Keratinocyte (primary cell): ENCODE measurements at regions not wholly inside any gene's neighbourhood (a gene's known extent, or its start where the extent isn't known, plus 50 kb on each side); places are given as distances from the start of the nearest gene placed in this dataset.

Experiments used
- EZH2 ChIP-seq: IDR thresholded peaks from one replicate; pipeline ENCODE4 v1.6.1; 2012; ENCODE audit warnings: inconsistent platforms, mild to moderate bottlenecking, low read length, moderate library complexity
- TF ChIP-seq, protein P1 (sequence below), 3 experiments: IDR thresholded peaks in 1 of 3; conservative IDR thresholded peaks in 1 of 3; optimal IDR thresholded peaks in 1 of 3; 2 replicates in 2 of 3; 3 replicates in 1 of 3; pipeline versions ENCODE3 to v1.5.1; 2011; ENCODE audit warnings: low read length in 3 of 3, mild to moderate bottlenecking in 3 of 3, moderate library complexity in 2 of 3, control low read depth in 1 of 3, inconsistent platforms in 1 of 3; ENCODE audit not compliant: insufficient read depth in 2 of 3; ENCODE audit errors: extremely low read depth in 1 of 3

DNA sequence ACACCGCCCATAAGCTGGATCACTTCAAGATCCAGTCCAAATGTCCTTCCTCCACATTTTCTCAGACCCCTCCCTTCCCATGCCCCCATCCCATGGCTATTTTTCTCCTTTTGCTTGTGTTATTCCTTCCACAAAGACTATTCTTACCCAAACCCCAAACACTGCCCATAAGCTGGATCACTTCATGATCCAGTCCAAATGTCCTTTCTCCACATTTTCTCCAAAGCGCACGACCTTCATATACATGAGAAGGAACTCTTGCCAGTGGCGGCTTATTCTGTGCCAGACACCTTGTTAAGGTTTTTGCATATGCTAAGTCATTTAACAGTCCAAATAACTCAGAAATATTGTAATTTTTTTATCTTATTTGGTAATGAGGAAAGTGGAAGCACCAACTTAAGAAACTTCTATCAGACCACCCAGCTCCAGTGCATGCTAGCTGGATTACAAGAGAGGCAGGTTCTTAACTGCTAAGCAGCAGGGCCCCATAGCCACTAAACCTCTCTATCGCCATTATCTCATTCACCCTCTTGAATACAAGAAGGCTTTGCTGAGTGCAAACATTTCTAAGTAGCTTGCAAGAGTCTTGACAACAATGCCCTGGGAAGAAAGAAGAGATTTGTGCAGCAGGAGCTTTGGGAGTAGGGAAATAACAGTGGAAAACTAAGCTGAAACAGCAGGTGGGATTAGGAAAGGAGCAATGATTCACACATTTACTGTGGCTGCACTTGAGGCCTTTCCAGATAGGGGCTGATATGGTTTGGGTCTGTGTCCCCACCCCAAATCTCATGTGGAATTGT lies 428.2 kb upstream of the MAF start:
- TF ChIP-seq, protein P1, sequence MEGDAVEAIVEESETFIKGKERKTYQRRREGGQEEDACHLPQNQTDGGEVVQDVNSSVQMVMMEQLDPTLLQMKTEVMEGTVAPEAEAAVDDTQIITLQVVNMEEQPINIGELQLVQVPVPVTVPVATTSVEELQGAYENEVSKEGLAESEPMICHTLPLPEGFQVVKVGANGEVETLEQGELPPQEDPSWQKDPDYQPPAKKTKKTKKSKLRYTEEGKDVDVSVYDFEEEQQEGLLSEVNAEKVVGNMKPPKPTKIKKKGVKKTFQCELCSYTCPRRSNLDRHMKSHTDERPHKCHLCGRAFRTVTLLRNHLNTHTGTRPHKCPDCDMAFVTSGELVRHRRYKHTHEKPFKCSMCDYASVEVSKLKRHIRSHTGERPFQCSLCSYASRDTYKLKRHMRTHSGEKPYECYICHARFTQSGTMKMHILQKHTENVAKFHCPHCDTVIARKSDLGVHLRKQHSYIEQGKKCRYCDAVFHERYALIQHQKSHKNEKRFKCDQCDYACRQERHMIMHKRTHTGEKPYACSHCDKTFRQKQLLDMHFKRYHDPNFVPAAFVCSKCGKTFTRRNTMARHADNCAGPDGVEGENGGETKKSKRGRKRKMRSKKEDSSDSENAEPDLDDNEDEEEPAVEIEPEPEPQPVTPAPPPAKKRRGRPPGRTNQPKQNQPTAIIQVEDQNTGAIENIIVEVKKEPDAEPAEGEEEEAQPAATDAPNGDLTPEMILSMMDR (optimal IDR thresholded peaks at IDR 0.05 in 1 of 3, IDR thresholded peaks at IDR 0.05 in 1 of 3, conservative IDR thresholded peaks at IDR 0.05 in 1 of 3; ENCODE audit: extremely low read depth in 1 of 3, insufficient read depth in 2 of 3, low read length in 3 of 3), result no peak
- no peak for TF ChIP-seq EZH2
